ENCODE measurements at regions not wholly inside any gene's neighbourhood (a gene's known extent, or its start where the extent isn't known, plus 50 kb on each side); places are given as distances from the start of the nearest gene placed in this dataset.

DNA sequence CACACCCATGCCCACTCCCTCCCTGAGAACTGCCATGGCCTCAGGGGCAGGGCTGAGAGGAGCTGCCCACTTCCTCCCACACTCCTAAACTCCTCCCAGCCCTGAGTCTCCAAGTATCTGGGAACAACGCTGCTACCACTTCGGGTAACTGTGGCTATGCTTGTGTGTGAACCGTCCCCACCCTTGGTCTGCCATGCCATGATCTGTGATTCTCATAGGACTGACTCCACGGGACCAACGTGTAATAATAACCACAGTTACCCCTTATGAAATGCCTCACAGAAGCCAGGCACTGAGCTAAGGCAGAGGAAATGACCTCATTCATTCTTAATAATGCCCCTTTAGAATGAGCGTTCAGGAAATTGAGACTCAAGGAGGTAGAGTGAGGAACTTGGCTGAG, 103.9 kb upstream of the SMIM23 start:
- no peak for TF ChIP-seq EZH2phosphoT487 (conservative IDR thresholded peaks at IDR 0.05; ENCODE audit: low read length)
- TF ChIP-seq, protein P1, sequence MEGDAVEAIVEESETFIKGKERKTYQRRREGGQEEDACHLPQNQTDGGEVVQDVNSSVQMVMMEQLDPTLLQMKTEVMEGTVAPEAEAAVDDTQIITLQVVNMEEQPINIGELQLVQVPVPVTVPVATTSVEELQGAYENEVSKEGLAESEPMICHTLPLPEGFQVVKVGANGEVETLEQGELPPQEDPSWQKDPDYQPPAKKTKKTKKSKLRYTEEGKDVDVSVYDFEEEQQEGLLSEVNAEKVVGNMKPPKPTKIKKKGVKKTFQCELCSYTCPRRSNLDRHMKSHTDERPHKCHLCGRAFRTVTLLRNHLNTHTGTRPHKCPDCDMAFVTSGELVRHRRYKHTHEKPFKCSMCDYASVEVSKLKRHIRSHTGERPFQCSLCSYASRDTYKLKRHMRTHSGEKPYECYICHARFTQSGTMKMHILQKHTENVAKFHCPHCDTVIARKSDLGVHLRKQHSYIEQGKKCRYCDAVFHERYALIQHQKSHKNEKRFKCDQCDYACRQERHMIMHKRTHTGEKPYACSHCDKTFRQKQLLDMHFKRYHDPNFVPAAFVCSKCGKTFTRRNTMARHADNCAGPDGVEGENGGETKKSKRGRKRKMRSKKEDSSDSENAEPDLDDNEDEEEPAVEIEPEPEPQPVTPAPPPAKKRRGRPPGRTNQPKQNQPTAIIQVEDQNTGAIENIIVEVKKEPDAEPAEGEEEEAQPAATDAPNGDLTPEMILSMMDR (IDR thresholded peaks at IDR 0.05; ENCODE audit: insufficient read depth, low read length, poor library complexity, severe bottlenecking) = no peak
